Gastroesophageal sphincter (tissue), 4 donors: ENCODE measurements at regions not wholly inside any gene's neighbourhood (a gene's known extent, or its start where the extent isn't known, plus 50 kb on each side); places are given as distances from the start of the nearest gene placed in this dataset.

Source experiments
- ATAC-seq: fragments of 150-250 bp; one replicate; pipeline ENCODE4 v1.9.1; 2016; ENCODE audit warnings: mild to moderate bottlenecking, moderate library complexity
- H3K27ac ChIP-seq, 4 donors: fragments of 200-600 bp; sonication (generic) in 3 of 4; 1 replicate in 3 of 4; 2 replicates in 1 of 4; pipeline ENCODE4 v1.5.1; 2016 to 2019
- H3K27me3 ChIP-seq: fragments of 200-600 bp; sonication (generic); one replicate; pipeline ENCODE4 v1.5.1; 2019
- H3K36me3 ChIP-seq, 2 donors: fragments of 200-600 bp; sonication (generic); one replicate each; pipeline ENCODE4 v1.5.1; 2019; ENCODE audit warnings: control low read depth in 1 of 2
- H3K4me1 ChIP-seq, 3 donors: fragments of 200-600 bp; sonication (generic); 1 replicate in 2 of 3; 2 replicates in 1 of 3; pipeline ENCODE4 v1.5.1; 2016 to 2019; ENCODE audit warnings: control low read depth in 2 of 3
- H3K4me3 ChIP-seq, 2 donors: fragments of 200-600 bp; sonication (generic); one replicate each; pipeline ENCODE4 v1.5.1; 2019; ENCODE audit warnings: mild to moderate bottlenecking in 1 of 2, moderate library complexity in 1 of 2
- H3K9me3 ChIP-seq, 3 donors: fragments of 200-600 bp; sonication (generic); one replicate each; pipeline ENCODE4 v1.5.1; 2017 to 2019; ENCODE audit warnings: control low read depth in 2 of 3
- EP300 ChIP-seq: sonication (generic); formaldehyde crosslinking; IDR thresholded peaks from one replicate; pipeline ENCODE4 v1.6.1; 2017; ENCODE audit warnings: antibody characterized with exemption, mild to moderate bottlenecking
- POLR2A ChIP-seq, 2 donors: fragments of 450-650 bp; IDR thresholded peaks; one replicate each; pipeline ENCODE4 v1.6.1; 2017; ENCODE audit warnings: antibody characterized with exemption in 2 of 2, mild to moderate bottlenecking in 2 of 2, moderate library complexity in 1 of 2
- POLR2AphosphoS5 ChIP-seq: sonication (generic); formaldehyde crosslinking; IDR thresholded peaks from one replicate; pipeline ENCODE4 v1.6.1; 2017; ENCODE audit warnings: antibody characterized with exemption
- WGBS, 2 donors: methylation state at CpG; one replicate each; pipeline ENCODE4 v1.1.5; 2018; ENCODE audit warnings: low coverage in 1 of 2; 5-methylcytosine and 5-hydroxymethylcytosine counted together
- TF ChIP-seq, protein P1 (sequence below), 4 experiments: fragments of 200-600 bp in 2 of 4; fragments of 450-650 bp in 2 of 4; sonication (generic) in 1 of 4; IDR thresholded peaks; one replicate each; pipeline ENCODE4 v1.5.1; 2017 to 2019; ENCODE audit warnings: antibody characterized with exemption in 4 of 4, mild to moderate bottlenecking in 2 of 4, moderate library complexity in 2 of 4

DNA sequence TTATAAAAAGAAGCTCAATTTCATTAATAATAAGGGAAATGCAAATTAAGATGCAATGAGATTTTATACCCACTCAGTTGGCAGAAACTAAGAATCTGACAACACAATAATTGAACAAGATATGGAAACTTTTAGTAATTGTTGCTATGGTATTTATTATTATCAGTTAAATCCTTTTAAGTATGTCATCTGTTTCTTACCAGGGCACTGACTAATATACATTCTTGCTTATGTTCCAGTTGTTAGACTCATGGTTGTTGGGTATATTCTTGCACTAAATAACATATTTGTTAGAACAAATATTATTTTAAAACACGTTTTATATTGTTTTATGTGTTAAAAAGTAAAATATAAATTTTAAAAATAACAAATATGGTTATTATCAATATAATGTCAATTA is 690.3 kb downstream of the MECOM start:
- H3K27ac ChIP-seq = no peak overlapping the region
- H3K36me3 ChIP-seq = no peaks in the 10 kb centered on the region
- no peak overlapping the region for H3K4me3 ChIP-seq
- no peaks in the 10 kb centered on the region for H3K9me3 ChIP-seq
- H3K27me3 ChIP-seq = no peaks in the 10 kb centered on the region
- no peak for TF ChIP-seq EP300
- no peak for TF ChIP-seq POLR2A (IDR thresholded peaks at IDR 0.05)
- TF ChIP-seq, protein P1, sequence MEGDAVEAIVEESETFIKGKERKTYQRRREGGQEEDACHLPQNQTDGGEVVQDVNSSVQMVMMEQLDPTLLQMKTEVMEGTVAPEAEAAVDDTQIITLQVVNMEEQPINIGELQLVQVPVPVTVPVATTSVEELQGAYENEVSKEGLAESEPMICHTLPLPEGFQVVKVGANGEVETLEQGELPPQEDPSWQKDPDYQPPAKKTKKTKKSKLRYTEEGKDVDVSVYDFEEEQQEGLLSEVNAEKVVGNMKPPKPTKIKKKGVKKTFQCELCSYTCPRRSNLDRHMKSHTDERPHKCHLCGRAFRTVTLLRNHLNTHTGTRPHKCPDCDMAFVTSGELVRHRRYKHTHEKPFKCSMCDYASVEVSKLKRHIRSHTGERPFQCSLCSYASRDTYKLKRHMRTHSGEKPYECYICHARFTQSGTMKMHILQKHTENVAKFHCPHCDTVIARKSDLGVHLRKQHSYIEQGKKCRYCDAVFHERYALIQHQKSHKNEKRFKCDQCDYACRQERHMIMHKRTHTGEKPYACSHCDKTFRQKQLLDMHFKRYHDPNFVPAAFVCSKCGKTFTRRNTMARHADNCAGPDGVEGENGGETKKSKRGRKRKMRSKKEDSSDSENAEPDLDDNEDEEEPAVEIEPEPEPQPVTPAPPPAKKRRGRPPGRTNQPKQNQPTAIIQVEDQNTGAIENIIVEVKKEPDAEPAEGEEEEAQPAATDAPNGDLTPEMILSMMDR (IDR thresholded peaks at IDR 0.05) = no peak
- TF ChIP-seq POLR2AphosphoS5 = no peak
- ATAC-seq = no peak
- H3K4me1 ChIP-seq = peaks cover 5 to 46% (median 19%) of the 10 kb centered on the region in 3 donors
- 50 to 72% methylated on average over 1 of the region's 1 CpG for WGBS, 2 donors

DNA sequence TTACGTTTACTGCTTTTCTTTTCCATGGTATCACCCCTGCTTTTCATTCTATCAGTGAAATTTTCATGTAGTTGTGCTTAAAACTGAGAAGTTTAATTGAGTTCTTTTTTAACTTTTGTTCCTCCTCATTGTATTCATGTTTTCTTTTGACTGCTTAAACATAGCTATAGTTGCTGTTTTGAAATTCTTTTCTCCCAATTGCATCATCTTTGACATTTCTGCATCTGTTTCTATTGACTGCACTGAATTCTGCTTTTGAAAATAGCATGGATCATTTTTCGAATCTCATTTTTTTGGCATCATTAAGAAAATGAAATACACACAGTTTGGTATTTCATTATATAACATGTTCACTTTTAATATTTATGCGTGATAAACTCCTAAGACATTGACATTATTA is 694.9 kb downstream of the MECOM start:
- ATAC-seq = no peak
- Histone ChIP-seq H3K9me3 (no peaks in the 10 kb centered on the region), H3K4me3 (no peak overlapping the region), H3K27me3 (no peaks in the 10 kb centered on the region), H3K36me3 (no peaks in the 10 kb centered on the region), H3K4me1 (peaks cover 0 to 3% (median 0%) of the 10 kb centered on the region in 3 donors), H3K27ac (no peak overlapping the region)
- TF ChIP-seq EP300 (no peak), POLR2AphosphoS5 (no peak), POLR2A (IDR thresholded peaks at IDR 0.05) (no peak)
- TF ChIP-seq, protein P1 (IDR thresholded peaks at IDR 0.05) = no peak
- 82 to 88% methylated on average over 2 to 3 of the region's 3 CpGs for WGBS, 2 donors

DNA sequence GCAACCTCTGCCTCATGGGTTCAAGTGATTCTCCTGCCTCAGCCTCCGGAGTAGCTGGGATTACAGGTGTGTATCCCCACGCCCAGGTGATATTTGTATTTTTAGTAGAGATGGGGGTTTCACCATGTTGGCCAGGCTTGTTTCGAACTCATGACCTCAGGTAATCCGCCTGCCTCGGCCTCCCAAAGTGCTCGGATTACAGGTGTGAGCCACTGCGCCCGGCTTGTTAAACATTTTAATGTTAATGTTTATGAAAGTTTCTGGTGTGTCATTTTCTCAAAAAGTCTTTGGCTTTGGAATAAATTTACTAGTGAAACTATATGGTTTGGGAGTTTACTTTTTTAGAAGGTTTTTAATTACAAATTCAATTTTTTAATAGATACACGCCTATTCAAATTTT is 698.8 kb downstream of the MECOM start:
- WGBS, 2 donors = 96 to 100% methylated on average over 1 to 9 of the region's 9 CpGs
- TF ChIP-seq POLR2A (IDR thresholded peaks at IDR 0.05) = no peak

DNA sequence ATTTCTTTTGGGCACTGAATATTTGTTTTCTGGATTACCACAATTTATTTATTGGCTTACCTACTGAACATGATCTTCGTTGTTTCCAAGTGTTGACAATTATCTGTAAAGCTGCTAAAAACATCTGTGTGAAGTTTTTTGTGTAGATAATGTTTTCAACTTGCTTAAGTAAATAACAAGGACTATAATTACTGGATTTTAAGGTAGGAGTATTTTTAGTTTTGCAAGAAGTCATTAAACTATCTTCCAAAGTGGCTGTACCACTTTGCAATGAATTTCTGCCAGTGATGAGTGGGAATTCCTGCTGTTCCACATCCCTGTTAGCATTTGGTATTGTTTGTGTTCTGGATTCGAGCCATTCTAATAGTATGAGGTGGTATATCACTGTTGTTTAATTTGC is 702.2 kb downstream of the MECOM start:
- ATAC-seq = no peak
- no peak for TF ChIP-seq EP300
- no peak for TF ChIP-seq POLR2A (IDR thresholded peaks at IDR 0.05)
- TF ChIP-seq, protein P1 (IDR thresholded peaks at IDR 0.05) = no peak
- no peak for TF ChIP-seq POLR2AphosphoS5
- Histone ChIP-seq H3K36me3 (no peaks in the 10 kb centered on the region), H3K4me1 (no peaks in the 10 kb centered on the region), H3K27ac (no peak overlapping the region), H3K4me3 (no peak overlapping the region), H3K9me3 (no peaks in the 10 kb centered on the region), H3K27me3 (no peaks in the 10 kb centered on the region)
- 51 to 78% methylated on average over 2 of the region's 2 CpGs for WGBS, 2 donors

More for the DNA sequence above, 698.8 kb downstream of the MECOM start:
- no peaks in the 10 kb centered on the region for H3K36me3 ChIP-seq
- H3K9me3 ChIP-seq = no peaks in the 10 kb centered on the region
- no peak for ATAC-seq
- H3K27ac ChIP-seq = no peak overlapping the region
- H3K4me1 ChIP-seq = no peaks in the 10 kb centered on the region
- H3K27me3 ChIP-seq = no peaks in the 10 kb centered on the region
- no peak overlapping the region for H3K4me3 ChIP-seq

DNA sequence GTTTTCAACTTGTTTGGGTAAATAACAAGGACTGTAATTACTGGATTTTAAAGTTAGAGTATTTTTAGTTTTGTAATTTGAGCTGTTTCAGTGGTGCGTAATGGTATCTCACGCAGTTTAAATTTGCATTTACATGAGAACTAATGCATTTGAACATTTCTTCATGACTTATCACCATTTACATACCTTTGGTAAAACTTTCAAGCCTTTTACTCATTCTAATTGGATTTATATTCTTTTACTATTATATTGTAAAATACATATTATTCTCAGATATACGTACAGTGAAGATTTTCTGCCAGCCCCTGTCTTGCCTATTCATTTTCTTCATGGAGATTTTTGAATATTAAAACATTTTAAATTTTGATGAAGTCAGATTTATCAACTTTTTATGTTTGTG is 703.8 kb downstream of the MECOM start:
- no peak for ATAC-seq
- Histone ChIP-seq H3K4me3 (no peak overlapping the region), H3K36me3 (no peaks in the 10 kb centered on the region), H3K9me3 (no peaks in the 10 kb centered on the region), H3K4me1 (no peaks in the 10 kb centered on the region), H3K27me3 (no peaks in the 10 kb centered on the region), H3K27ac (no peak overlapping the region)
- TF ChIP-seq POLR2AphosphoS5 (no peak), EP300 (no peak), POLR2A (IDR thresholded peaks at IDR 0.05) (no peak)
- TF ChIP-seq, protein P1 (IDR thresholded peaks at IDR 0.05) = no peak
- WGBS, 2 donors = 92 to 100% methylated on average over 3 of the region's 3 CpGs
